K562 (cell line): ENCODE measurements at regions not wholly inside any gene's neighbourhood (a gene's known extent, or its start where the extent isn't known, plus 50 kb on each side); places are given as distances from the start of the nearest gene placed in this dataset.

Experiments used
- EZH2 ChIP-seq: IDR thresholded peaks from 2 replicates; pipeline ENCODE4 v1.6.1; 2012; ENCODE audit warnings: low read depth, mild to moderate bottlenecking, inconsistent platforms, low read length, borderline replicate concordance
- HNRNPH1 ChIP-seq: fragments of 200-400 bp; formaldehyde crosslinking; optimal IDR thresholded peaks from 2 replicates; pipeline ENCODE3; 2017; ENCODE audit warnings: low read depth, mild to moderate bottlenecking, low read length, moderate library complexity
- KDM1A ChIP-seq, 2 experiments: fragments of 450-650 bp; IDR thresholded peaks; 2 replicates each; pipeline ENCODE4 v1.6.1; 2016; ENCODE audit warnings: mild to moderate bottlenecking in 2 of 2
- MTA3 ChIP-seq: fragments of 450-650 bp; formaldehyde crosslinking; IDR thresholded peaks from 2 replicates; pipeline ENCODE4 v1.6.1; 2017; ENCODE audit warnings: mild to moderate bottlenecking, borderline replicate concordance
- PHF8 ChIP-seq: fragments of 200-600 bp; sonication (generic); IDR thresholded peaks from 2 replicates; pipeline ENCODE4 v1.6.1; 2012; ENCODE audit warnings: mixed run types, mild to moderate bottlenecking, inconsistent platforms, low read length, moderate library complexity, borderline replicate concordance
- PRMT5 ChIP-seq: sonication (generic); formaldehyde crosslinking; IDR thresholded peaks from 2 replicates; pipeline ENCODE4 v1.5.0; 2020; ENCODE audit warnings: missing genetic modification reagents
- REST ChIP-seq, 2 experiments: fragments of 450-650 bp; formaldehyde crosslinking in 1 of 2; IDR thresholded peaks; 2 replicates each; pipeline versions ENCODE4 v1.4.0 to v1.6.1; 2014 to 2020; ENCODE audit warnings: mild to moderate bottlenecking in 2 of 2, borderline replicate concordance in 1 of 2, low read depth in 1 of 2
- SIN3A ChIP-seq, 2 experiments: fragments of 150-350 bp in 1 of 2; IDR thresholded peaks; 2 replicates each; pipeline ENCODE4 v1.6.1; 2011 to 2016; ENCODE audit warnings: borderline replicate concordance in 2 of 2, low read depth in 2 of 2, low read length in 2 of 2, mild to moderate bottlenecking in 2 of 2, moderate library complexity in 2 of 2; ENCODE audit not compliant: control insufficient read depth in 1 of 2

GRCh38 chr12:14187966-14188365, 177.5 kb upstream of the ATF7IP start:
- TF ChIP-seq EZH2 (no peak), SIN3A (IDR thresholded peaks at IDR 0.05; ENCODE audit: borderline replicate concordance in 2 of 2, control insufficient read depth in 1 of 2, low read depth in 2 of 2, low read length in 2 of 2) (no peak), REST (IDR thresholded peaks at IDR 0.05; ENCODE audit: borderline replicate concordance) (no peak), REST (CRISPR knock-in tag; IDR thresholded peaks at IDR 0.05; ENCODE audit: low read depth) (no peak), HNRNPH1 (no peak), PRMT5 (CRISPR knock-in tag) (no peak), PHF8 (no peak), KDM1A (IDR thresholded peaks at IDR 0.05) (no peak), MTA3 (no peak)
